Tibial nerve (tissue), 4 donors: ENCODE measurements at regions not wholly inside any gene's neighbourhood (a gene's known extent, or its start where the extent isn't known, plus 50 kb on each side); places are given as distances from the start of the nearest gene placed in this dataset.

ENCODE experiments used
- EP300 ChIP-seq, 2 donors: sonication (generic); formaldehyde crosslinking; IDR thresholded peaks; one replicate each; pipeline ENCODE4 v1.6.1; 2017; ENCODE audit warnings: antibody characterized with exemption in 2 of 2, mild to moderate bottlenecking in 1 of 2
- POLR2A ChIP-seq, 2 donors: fragments of 450-650 bp; IDR thresholded peaks; one replicate each; pipeline ENCODE4 v1.6.1; 2017; ENCODE audit warnings: antibody characterized with exemption in 2 of 2, mild to moderate bottlenecking in 2 of 2, moderate library complexity in 2 of 2
- TF ChIP-seq, protein P1 (sequence below), 5 experiments: fragments of 200-600 bp in 3 of 5; fragments of 450-650 bp in 2 of 5; sonication (generic) in 3 of 5; IDR thresholded peaks; one replicate each; pipeline ENCODE4 v1.5.1; 2016 to 2019; ENCODE audit warnings: antibody characterized with exemption in 5 of 5, mild to moderate bottlenecking in 3 of 5, moderate library complexity in 2 of 5

GRCh38 chr4:45410701-45411210 is 684.4 kb upstream of the GNPDA2 start:
- TF ChIP-seq, protein P1, sequence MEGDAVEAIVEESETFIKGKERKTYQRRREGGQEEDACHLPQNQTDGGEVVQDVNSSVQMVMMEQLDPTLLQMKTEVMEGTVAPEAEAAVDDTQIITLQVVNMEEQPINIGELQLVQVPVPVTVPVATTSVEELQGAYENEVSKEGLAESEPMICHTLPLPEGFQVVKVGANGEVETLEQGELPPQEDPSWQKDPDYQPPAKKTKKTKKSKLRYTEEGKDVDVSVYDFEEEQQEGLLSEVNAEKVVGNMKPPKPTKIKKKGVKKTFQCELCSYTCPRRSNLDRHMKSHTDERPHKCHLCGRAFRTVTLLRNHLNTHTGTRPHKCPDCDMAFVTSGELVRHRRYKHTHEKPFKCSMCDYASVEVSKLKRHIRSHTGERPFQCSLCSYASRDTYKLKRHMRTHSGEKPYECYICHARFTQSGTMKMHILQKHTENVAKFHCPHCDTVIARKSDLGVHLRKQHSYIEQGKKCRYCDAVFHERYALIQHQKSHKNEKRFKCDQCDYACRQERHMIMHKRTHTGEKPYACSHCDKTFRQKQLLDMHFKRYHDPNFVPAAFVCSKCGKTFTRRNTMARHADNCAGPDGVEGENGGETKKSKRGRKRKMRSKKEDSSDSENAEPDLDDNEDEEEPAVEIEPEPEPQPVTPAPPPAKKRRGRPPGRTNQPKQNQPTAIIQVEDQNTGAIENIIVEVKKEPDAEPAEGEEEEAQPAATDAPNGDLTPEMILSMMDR (IDR thresholded peaks at IDR 0.05), result no peak
- TF ChIP-seq POLR2A (IDR thresholded peaks at IDR 0.05) (no peak), EP300 (IDR thresholded peaks at IDR 0.05) (no peak)
